DMS153 treated with DMSO at 0.1 percent for 48 hours (cell line): ENCODE measurements at regions not wholly inside any gene's neighbourhood (a gene's known extent, or its start where the extent isn't known, plus 50 kb on each side); places are given as distances from the start of the nearest gene placed in this dataset.

Experiments
- DNase-seq: peaks from one replicate; lab custom pipeline; 2025; ENCODE audit not compliant: unreplicated experiment; lab: John Stamatoyannopoulos, UW

DNA sequence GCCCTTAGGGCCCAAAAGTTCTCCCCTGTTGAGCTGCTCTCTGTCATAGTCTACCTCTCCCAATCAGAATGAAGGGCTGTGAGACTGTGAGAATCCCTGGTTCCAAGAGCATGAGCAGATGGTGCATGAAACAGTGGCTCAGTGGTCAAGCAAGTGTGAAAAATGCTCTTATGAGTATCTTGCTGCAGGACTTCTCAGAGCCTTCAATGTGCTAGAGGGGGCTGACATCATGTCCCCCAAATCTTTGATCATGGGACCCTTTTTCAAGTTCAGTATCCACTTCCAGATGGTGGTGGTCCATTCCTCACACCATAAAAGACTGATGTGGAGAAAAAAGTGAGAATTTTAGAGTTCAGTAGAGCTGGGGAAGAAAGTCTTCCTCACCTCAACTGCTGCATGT lies 265.3 kb upstream of the HABP2 start:
- no peak for DNase-seq

DNA sequence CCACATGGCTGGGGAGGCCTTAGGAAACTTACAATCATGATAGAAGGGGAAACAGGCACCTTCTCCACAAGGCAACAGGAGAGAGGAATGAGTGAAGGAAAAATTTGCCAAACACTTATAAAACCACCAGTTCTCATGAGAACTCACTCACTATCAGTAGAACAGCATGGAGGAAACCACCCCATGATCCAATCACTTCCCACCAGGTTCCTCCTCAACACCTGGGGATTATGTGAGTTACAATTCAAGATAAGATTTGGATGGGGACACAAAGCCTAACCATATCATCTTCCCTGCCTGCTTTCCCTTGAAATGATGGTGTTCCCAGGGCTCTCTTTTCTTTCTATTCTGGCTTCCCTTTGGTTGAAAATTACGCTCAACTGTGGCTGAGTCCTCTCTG lies 262.7 kb upstream of the HABP2 start:
- DNase-seq, result no peak

DNA sequence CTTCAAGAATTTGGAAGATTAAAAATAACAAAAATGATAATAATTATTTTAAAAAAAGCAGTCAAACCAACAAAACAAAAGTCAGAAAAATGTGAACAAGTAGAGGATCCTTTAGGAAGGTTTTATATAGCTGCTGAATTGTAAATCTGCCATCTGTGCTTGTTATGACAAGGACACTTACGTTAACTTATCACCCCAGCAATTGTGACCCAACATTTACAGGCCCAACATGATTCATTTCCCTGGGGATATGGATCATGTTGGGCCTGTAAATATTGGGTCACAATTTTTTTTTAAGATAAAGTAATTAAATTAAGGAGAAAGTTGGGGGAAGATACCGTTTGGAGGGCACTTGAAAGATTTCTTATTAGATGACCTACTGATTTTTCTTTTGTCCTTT lies 261.4 kb upstream of the HABP2 start:
- DNase-seq, result no peak

DNA sequence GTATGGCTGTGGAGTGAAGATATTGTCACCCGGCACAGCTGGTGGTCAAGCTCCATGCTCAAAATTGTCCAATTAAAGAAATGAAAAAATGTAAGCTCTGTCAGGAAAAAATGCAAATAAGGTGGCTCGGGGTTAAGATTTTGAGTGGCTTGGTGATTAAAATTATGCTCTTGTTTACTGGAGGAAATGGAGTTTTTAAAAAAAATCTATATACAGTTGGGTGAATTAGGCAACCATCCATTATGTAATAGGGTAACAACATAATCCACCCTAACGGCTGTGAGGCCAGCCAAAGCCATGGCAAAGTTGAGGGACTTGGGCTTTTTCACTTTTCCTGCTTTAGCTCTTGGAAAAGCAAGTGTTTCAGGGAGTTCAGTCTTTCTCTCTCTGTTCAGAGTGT lies 260.8 kb upstream of the HABP2 start:
- DNase-seq, result no peak

DNA sequence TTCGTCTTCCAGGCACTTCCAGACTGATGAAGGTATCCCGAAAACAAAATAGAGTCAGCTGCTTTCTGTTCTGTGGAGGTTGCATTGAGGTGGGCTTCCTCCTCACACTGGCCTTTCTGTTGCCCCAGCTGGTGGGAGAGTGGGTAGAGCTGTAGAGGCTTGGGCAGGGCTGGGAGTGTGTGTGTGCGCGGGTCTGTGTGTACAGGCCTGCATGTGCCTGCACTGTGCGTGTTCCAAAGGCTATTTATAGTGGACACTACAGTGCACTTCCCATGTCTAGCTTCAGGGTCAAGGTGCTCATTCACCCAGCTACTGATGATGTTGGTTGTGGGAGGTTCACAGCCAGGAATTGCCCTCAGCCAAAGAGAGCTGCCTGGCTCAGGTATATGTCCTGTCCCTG lies 260.1 kb upstream of the HABP2 start:
- no peak for DNase-seq

DNA sequence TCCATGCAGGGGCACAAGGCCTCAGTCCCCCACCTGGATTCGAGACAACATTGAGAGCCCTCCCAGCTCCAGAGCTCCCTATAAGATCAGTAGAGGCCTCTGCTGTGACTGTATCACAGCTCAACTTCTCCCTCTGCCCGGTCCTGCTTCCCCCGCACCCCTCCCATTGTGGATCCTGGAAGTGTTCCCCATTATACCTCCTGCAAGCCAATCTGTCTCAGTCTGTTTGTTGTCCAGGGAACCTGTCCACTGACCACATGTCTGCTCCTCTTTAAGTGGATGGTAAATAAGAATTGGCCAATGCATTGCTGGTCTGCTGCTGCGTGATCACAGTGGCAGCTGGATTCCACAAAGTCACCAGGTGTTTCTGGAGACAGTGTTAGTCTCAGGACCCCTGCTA lies 259.7 kb upstream of the HABP2 start:
- DNase-seq, result no peak

DNA sequence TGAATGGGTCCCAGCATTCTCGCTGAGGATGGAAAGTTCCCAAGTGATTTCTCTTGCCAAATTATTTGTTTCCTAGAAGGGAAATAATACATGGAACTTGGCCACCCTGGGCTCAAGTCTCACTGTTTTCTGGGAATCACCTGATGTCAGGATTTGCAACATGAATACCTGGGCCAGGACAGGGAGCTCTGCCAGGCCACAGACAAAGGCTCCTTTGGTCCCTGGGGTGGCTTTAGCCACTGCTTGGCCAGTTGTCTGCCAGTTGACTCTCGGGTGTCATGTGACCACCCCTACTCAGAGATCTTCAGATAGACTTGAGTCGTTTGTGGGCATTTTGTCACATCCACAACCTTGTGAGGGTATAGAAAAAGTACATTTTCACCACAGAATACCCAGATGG lies 258.0 kb upstream of the HABP2 start:
- no peak for DNase-seq

DNA sequence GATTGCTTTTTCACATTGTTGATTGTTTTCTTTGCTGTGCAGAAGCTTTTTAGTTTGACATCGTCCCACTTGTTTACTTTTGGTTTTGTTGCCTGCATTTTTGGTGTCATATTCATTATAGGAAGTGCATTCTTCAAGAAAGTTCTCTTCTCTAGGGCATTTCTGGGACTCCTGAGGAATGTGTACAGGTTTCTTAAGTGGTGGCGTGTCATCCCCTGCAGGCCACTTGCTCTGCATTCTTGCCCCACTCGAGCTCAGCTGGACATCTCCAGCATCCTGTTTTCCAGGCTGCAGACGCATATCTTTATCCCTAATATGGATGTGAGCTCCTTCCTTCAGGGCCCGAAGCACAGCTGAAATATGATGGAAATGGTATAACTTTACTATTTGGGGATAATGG lies 255.6 kb upstream of the HABP2 start:
- DNase-seq, result no peak

DNA sequence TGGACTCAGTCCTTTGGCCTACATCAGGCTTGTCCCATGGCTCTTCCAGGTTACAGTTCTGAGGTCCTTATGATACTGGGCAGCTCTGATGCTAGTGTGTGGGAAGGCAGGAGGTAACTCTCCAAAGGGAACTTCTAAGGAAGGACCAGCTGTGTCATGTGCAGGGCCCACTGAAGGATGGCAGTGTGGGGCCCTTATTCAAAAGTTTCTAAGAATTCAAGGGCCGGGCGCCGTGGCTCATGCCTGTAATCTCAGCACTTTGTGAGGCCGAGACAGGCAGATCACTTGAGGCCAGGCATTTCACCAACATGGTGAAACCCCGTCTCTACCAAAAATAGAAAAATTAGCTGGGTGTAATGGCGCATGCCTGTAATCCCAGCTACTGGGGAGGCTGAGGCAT lies 254.2 kb upstream of the HABP2 start:
- no peak for DNase-seq

DNA sequence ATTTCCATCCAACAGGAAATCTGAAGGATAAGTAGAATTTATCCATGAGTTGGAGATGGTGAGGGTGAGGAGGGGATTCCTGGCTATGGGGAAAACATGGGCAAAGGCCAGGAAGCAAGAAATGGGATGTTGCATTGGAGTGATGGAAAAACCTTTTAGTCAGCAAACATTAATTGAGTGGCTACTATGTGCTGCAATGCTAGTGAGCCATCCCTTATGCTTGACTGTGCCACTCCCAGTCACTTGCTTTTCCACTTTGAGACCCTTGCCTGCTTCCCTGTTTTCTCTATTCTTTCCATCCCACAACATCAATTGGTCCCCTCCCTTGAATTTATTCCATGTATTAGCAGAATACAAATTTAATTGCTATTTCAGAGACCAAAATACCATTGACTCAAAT lies 252.7 kb upstream of the HABP2 start:
- DNase-seq, result no peak

DNA sequence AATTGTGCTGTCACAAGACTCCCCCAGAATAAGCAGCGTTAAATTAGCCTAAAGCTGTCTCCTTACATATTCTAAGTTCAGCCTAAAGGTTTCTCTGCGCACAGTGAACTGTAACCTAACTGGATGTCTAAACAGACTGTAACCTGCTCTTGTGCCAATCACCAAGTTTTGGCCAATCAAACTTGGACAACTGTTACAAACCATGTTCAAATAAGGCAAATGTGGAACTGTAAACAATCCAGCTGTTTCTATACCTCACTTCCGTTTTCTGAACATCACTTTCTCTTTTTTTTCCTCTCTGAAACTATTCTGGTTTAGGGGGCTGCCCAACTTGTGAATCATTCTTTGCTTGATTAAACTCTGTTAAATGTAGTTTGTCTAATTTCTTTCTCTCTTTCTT lies 252.2 kb upstream of the HABP2 start:
- no peak for DNase-seq

DNA sequence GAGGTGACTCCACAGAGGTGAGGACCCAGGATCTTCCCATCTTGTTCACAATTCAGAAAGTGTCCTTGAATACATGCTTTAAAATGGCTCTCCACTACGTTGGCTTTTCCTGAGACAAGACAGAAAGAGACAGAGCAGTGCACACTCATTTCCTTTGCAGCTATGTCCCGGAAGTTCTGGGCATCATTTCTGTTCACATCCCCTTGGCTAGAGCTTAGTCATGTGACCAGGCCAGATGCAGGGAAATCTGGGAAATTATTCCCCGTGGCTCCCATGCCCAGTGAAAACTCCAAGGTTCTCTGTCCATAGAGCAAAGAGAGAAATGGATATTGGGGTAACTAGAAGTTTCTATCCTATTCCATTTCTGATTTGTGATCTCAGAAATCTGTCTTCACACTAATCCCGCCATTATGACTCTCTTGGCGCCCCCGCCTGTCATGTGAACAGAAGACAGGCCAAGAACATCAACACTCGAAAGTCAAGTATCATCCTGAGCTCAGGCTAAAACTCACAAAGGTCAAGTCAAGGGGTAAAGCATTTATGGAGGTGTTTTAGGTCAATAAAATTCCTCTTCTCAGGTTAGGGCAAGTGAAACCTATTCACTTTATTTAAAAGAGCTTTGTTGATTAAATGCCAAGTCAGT lies 251.4 kb upstream of the HABP2 start:
- no peak for DNase-seq

DNA sequence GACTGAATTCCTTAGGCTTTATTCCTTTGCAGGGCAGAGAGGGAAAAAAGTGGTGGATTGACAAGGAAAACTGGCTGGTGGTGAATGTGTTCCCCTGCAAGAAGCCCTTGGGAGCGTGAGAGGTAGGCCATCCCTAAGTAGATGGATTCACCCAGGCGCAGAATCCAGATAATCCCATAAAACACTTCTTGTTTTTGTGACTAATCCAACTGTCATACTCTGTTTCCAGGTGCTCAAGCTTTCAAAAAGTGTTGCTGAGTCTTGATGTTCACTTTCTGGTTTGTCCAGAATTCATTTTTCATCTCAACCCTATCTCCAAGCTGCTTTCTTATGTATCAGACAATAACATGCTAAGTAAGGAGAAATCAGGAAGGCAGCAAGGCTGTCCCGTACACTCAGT lies 250.8 kb upstream of the HABP2 start:
- no peak for DNase-seq

DNA sequence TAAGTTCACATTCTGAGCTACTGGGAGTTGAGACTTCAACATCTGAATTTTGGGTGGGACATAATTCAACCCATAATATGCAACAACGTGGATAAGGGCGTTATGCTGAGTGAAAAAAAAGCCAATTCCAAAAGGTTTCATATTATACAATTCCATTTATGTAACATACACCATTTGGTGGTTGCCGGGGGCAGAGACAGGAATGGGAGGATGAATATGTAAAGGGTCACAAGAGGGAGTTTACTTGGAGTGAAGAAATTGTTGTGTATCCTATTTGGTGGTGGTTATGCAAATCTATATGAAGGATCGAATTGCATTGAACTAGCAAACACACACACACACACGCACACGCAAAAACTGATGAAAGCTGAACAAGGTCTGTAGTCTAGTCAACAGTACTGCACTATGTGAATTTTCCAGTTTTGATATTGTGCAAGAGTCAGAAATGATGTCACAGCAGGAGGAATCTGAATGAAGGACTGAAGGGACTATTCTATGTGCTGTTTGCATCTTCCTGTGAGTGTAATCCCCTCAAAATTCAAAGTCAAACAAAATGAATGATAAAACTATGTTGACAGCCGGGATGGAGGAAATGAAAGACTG lies 249.2 kb upstream of the HABP2 start:
- no peak for DNase-seq

DNA sequence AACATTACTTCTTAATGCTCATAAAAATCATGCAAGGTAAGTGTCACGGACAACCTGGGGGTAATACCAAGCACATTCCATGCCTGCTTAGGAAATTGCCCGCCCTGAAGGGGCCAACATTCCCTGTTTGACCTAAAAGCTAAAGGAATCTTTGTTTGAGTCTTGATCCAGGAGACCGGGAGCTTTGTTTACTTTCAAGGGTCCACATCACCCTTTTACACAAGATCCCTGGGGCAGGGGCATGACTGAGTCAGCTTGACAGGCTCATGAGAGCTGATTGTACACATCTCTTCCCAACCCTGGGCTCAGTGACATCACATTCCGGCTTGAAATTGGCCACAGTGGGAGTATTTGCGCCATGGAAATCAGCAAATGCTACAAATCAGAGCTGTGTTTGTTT lies 248.1 kb upstream of the HABP2 start:
- no peak for DNase-seq

DNA sequence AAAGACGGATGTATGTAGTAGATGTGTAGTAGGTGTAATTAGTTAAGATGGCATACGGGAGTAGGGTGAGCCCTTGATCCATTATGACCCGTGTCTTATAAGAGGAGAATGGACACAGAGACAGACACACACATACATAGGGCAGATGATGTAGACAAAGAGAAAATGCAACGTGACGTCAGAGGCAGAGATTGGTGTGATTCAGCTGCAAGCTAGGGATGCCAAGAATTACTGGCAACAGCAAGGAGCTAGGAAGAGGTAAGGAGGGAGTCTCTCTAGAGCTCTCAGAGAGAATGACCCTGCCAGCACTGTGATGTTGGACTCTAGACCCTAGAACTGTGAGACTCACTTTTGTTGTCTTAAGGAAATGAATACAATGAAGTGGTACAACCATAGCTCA lies 247.0 kb upstream of the HABP2 start:
- no peak for DNase-seq

DNA sequence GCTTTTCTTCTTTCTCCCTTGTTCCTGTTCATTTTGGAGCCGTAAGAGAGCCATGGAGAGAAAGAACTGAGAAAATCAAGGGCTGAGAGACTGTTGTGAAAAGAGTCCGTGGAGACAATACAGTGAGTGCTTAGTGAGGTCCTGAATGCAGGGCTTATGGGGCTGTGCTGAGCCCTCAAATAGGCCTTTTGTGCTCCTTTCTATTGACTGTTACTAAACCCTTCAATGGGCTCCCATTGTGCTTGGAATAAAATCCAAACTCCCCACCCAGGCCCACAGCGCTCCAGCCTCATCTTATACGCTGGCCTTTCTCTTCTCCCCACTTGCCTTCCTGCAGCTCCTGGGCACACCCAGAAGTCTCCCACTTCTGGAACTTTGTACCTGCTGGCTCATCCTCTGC lies 243.1 kb upstream of the HABP2 start:
- DNase-seq, result no peak

DNA sequence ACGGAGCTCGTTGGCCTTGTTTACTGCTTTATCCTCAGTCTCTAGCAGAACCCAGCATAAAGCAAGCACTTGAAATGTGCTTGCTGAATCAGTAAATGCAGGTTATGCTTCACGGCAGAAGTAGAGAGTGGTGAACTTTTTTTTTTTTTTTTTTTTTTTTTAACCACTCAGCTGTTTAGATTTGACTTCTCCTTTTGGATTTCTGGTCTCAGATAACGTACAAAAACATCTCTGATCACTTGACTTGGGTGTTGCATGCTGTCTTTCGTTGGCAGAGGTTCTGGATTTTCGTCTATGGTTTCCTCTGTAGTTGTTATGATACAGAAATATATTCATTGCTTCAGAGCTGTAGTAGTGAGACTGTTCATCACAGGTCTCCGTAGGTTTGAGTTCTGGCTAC lies 242.5 kb upstream of the HABP2 start:
- DNase-seq, result no peak

DNA sequence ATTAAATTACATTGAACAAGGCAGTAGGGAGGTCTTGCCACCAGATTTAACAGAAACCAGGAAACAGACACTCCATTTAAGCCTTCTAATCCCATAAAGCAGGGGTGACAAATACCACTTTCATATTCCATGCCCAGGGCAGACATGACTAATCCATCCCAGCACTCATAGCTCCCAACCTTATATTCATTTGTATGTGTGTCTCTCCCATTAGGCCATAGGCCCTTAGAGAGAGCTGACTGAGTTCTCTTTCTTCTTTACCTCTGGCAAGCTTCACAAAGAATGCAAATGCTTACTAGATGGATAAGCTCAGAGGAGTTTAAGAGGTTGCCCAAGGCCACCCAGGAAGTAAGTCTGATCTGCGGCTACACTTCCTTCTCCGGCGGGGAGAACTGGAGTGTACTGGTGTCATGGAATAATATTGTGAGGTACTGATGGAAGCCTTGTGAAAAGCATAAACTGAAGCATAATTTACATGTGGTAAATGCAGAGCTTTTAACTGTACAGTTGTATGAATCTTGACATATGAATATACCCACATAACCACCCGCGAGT lies 239.7 kb upstream of the HABP2 start:
- no peak for DNase-seq

DNA sequence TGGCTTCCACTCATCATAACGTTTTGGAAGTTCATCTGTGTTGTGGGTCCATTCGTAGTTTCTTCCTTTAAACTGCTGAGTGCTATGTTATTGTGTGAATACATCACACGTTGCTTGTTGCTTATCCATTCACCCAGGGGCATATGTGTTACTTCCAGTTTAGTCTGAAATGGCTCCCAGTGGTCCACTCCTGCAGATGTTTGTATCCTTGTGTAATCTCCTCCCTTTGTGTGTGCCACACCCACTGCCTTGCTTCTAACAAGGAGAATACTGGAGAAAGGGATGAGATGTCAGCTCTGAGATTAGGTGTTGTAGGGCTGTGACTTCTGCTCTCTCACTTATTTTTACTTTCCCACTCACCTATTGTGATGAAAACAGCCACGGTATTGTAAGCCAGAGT lies 239.1 kb upstream of the HABP2 start:
- DNase-seq, result no peak

DNA sequence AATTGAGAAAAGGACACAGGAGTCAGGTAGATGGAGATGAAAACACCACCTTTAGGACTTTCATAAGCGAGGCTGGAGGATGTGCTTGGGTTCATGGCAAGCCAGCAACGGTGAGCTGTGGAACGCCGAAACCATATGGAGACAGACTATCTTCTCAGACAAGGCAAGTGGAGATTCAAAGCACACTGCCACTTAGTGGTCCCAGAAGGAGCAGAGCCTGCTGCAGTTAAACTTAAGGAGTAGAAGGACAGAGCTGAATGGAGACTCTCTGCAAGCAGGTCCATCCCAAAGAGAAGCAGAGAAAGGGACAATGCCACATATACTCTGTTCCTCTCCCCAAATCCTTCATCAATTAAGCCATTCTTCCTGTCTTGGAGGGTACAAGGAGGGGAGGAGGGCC lies 236.3 kb upstream of the HABP2 start:
- DNase-seq, result no peak

DNA sequence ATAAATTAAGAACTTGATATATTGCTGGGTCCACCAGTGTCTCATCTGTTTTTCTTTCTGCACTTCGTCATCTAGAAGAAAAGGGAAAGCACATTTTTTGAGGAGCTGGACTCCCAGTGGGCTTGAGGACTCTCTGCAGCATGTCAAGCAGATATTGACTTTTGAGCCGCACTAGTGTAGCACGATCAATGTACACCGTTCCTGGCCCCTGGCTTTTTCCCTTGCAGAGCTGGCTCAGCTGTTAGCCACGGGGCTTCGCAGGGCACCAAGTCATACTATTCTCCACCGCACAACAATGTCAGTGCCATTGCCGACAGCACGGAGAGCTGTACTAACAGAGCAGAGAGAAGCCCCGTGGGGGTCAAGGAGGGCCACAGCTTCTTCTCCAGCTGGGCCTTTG lies 235.4 kb upstream of the HABP2 start:
- DNase-seq, result no peak

DNA sequence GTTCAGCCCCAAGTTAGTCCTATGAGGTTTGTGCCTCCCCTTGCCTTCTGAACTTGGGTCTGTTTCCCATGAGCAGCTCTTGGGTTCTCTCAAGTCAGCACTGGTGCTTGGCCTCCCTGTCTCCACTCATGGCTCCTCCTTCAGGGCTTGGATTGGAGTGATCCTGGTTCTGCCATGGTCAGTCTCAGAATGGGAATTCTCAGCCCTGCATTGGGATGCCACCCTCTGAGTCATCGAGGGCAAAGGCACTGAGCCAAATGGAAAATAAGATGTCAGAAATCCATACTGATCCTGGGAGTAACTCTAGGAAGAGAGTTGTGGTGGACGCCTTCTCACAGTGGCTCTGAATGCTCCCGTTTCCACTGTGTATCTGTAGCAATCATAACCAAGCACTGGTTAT lies 233.4 kb upstream of the HABP2 start:
- no peak for DNase-seq
